A549 (cell line): ENCODE measurements at regions not wholly inside any gene's neighbourhood (a gene's known extent, or its start where the extent isn't known, plus 50 kb on each side); places are given as distances from the start of the nearest gene placed in this dataset.

ENCODE experiments used
- CTCF ChIP-seq: fragments of >200 bp; sonication (Bioruptor Twin); formaldehyde crosslinking; IDR thresholded peaks from 3 replicates; pipeline ENCODE4 v1.5.1; 2016
- HES2 ChIP-seq: fragments of >200 bp; sonication (Bioruptor Twin); formaldehyde crosslinking; IDR thresholded peaks from 2 replicates; pipeline ENCODE4 v1.6.1; 2016
- MYC ChIP-seq: IDR thresholded peaks from 2 replicates; pipeline ENCODE4 v1.6.1; 2012; ENCODE audit warnings: mild to moderate bottlenecking, inconsistent platforms, low read length, improper control_type of control experiment, borderline replicate concordance
- PHF8 ChIP-seq: fragments of 200-600 bp; sonication (generic); IDR thresholded peaks from 2 replicates; pipeline ENCODE4 v1.6.1; 2016; ENCODE audit warnings: low read depth, mild to moderate bottlenecking, antibody characterized with exemption, moderate library complexity, borderline replicate concordance
- RAD21 ChIP-seq, 2 experiments: fragments of >200 bp in 1 of 2; sonication (Bioruptor Twin) in 1 of 2; formaldehyde crosslinking in 1 of 2; IDR thresholded peaks in 1 of 2; conservative IDR thresholded peaks in 1 of 2; 2 replicates in 1 of 2; 3 replicates in 1 of 2; pipeline ENCODE4 v1.6.1; 2012 to 2018; ENCODE audit warnings: inconsistent platforms in 1 of 2
- RCOR1 ChIP-seq: fragments of 150-350 bp; IDR thresholded peaks from 2 replicates; pipeline ENCODE4 v1.6.1; 2014; ENCODE audit warnings: antibody characterized with exemption, low read length, low read depth

GRCh38 chr18:78643004-78643403, 336.6 kb upstream of the SALL3 start:
- no peak for TF ChIP-seq MYC
- no peak for TF ChIP-seq CTCF
- TF ChIP-seq RCOR1: no peak
- TF ChIP-seq HES2: no peak
- TF ChIP-seq RAD21 (conservative IDR thresholded peaks at IDR 0.05 in 1 of 2, IDR thresholded peaks at IDR 0.05 in 1 of 2): no peak
- no peak for TF ChIP-seq PHF8
